Epithelial cell of esophagus (primary cell): ENCODE measurements at regions not wholly inside any gene's neighbourhood (a gene's known extent, or its start where the extent isn't known, plus 50 kb on each side); places are given as distances from the start of the nearest gene placed in this dataset.

Experiments
- DNase-seq: peaks from one replicate; pipeline ENCODE4 v3.0.0; 2010; ENCODE audit warnings: low read depth
- H3K4me3 ChIP-seq: 2 replicates; pipeline ENCODE4 v1.5.1; 2011; ENCODE audit warnings: mild to moderate bottlenecking, low read length, control low read depth
- CTCF ChIP-seq: IDR thresholded peaks from 2 replicates; pipeline ENCODE4 v1.5.1; 2011; ENCODE audit warnings: low read depth, mild to moderate bottlenecking, low read length, control low read depth, inconsistent platforms; ENCODE audit not compliant: insufficient read depth; ENCODE audit errors: missing control alignments

DNA sequence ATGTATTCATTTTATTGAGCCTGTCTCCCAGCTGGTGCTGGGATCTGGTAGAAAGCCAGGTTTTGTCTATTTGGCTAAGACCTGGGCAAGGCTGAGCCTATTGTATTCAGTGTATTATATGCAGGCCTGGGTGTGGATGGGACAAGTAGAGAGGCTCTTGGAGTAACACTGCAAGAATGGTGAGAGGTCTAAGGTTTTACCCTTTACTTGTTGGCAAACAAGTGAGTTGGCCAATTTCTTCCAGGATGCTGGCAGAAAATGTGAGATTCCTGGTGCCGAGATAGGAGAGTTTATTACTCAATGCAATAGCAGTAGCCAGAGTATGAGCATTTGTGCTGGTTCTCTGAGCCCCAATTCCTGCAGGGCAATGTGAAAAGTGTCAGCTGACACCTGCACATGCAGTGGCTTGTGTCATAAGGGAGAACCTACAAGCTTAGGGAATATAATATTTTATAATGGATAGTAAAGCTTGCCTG is 141.7 kb upstream of the PRLR start:
- DNase-seq, result no peak
- no peak for TF ChIP-seq CTCF
- no peak overlapping the region for H3K4me3 ChIP-seq

GRCh38 chr5:35370871-35371270 is 140.6 kb upstream of the PRLR start:
- no peak for DNase-seq

DNA sequence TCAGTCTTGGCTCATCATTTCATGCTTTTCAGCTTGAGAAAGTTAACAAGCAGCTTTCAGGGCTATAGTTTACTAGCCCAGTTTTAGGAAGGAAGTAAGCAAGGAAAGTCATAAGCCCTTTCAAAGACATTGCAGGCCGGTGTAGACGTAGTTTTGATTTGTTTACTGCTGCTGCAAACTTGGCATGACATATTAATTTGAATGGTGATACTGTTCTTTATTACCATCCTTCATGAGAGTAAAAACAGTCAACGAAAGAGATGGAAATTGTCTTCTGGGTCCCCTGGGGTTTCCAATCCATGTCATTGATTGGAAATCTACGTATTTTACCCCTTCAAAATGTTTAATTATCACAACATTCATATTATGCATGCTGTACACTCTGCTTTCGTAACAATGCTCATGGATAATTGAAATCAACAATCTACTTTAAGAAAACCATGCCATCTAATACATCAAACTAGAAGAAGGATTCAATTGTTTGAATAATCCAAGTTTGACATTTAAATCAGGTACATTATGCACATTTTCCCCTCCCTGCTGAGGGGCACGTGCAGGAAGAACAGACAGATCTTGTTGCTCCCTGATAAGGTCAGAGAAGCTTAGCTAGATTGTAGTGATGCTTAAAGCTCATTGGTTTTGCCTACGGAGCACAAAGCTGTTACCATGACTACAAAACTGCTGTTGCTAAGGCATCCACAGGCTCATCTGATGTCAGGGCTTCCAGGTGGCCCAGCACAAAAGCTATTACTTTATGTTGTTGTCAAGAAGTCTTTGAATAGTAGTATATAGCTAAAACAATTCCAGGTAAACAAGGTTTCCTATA is 139.9 kb upstream of the PRLR start:
- TF ChIP-seq CTCF, result no peak
- DNase-seq, result no peak

More at GRCh38 chr5:35370871-35371270, 140.6 kb upstream of the PRLR start:
- H3K4me3 ChIP-seq, result no peak overlapping the region
- no peak for TF ChIP-seq CTCF

GRCh38 chr5:35367526-35367925 is 137.2 kb upstream of the PRLR start:
- no peak for DNase-seq
- no peak for TF ChIP-seq CTCF
- H3K4me3 ChIP-seq, result no peak overlapping the region

More for the DNA sequence above, 139.9 kb upstream of the PRLR start:
- no peak overlapping the region for H3K4me3 ChIP-seq

DNA sequence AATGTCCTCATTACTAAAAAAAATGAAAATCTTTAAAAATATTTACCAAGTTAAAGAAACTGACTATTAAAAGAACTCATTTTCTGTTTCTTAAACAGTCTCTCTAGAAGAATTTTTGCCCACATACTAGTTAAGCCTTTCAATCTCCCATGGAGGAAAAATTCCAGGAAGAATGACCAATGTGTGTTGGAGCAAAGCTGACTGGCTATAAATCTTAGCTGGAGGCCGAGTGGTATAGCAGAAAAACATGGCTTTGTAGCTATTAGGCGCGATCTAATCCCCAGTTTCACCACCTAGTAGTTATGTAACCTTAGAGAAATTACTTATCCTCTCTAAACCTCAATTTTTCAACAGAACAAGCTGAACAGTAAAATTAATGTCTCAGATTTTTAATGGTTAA is 135.5 kb upstream of the PRLR start:
- DNase-seq, result no peak
- no peak overlapping the region for H3K4me3 ChIP-seq
- TF ChIP-seq CTCF, result no peak

- TF ChIP-seq CTCF, result no peak
- DNase-seq, result no peak
- no peak overlapping the region for H3K4me3 ChIP-seq
Observed at GRCh38 chr5:35364350-35364749, 134.1 kb upstream of the PRLR start.

- no peak for TF ChIP-seq CTCF
- no peak overlapping the region for H3K4me3 ChIP-seq
- DNase-seq, result no peak
Observed at GRCh38 chr5:35363387-35363965, 133.2 kb upstream of the PRLR start.
